OCI-LY3 (cell line): ENCODE measurements at regions not wholly inside any gene's neighbourhood (a gene's known extent, or its start where the extent isn't known, plus 50 kb on each side); places are given as distances from the start of the nearest gene placed in this dataset.

ENCODE experiments used
- H2AFZ ChIP-seq: fragments of 200-600, 300-600 bp; shearing (Covaris generic); 2 replicates; pipeline ENCODE4 v1.6.0; 2014; ENCODE audit warnings: antibody characterized with exemption, low read depth, low read length
- H3K27ac ChIP-seq: fragments of 200-600, 300-600 bp; sonication (generic); 2 replicates; pipeline ENCODE4 v1.5.1; 2014; ENCODE audit warnings: mild to moderate bottlenecking, low read length, moderate library complexity, mixed read lengths
- H3K27me3 ChIP-seq: fragments of 200-600, 300-600 bp; sonication (generic); 2 replicates; pipeline ENCODE4 v1.6.1; 2014; ENCODE audit warnings: low read depth, low read length, mixed read lengths
- H3K36me3 ChIP-seq: fragments of 200-600, 300-600 bp; sonication (generic); replicated peaks from 2 replicates; pipeline ENCODE3; 2014; ENCODE audit warnings: low read depth, low read length, mixed read lengths
- H3K4me1 ChIP-seq: fragments of 300-600, 200-600 bp; sonication (generic); 2 replicates; pipeline ENCODE4 v1.6.1; 2014; ENCODE audit warnings: low read length, mixed read lengths
- H3K4me2 ChIP-seq: fragments of 200-600, 300-600 bp; sonication (generic); 2 replicates; pipeline ENCODE4 v1.6.1; 2014; ENCODE audit warnings: low read length, mixed read lengths
- H3K4me3 ChIP-seq: fragments of 300-600, 200-600 bp; sonication (generic); 2 replicates; pipeline ENCODE4 v1.5.1; 2014; ENCODE audit warnings: antibody characterized with exemption, mild to moderate bottlenecking, low read length, moderate library complexity
- H3K79me2 ChIP-seq: fragments of 300-600, 200-600 bp; shearing (Covaris generic); 2 replicates; pipeline ENCODE4 v1.6.1; 2014; ENCODE audit warnings: mild to moderate bottlenecking, low read length, mixed read lengths
- H3K9ac ChIP-seq: fragments of 300-600, 200-600 bp; shearing (Covaris generic); 2 replicates; pipeline ENCODE4 v1.6.0; 2014; ENCODE audit warnings: mild to moderate bottlenecking, low read length, moderate library complexity
- H3K9me3 ChIP-seq: fragments of 200-600, 300-600 bp; shearing (Covaris generic); 2 replicates; pipeline ENCODE4 v1.6.1; 2014; ENCODE audit warnings: low read length, mixed read lengths; ENCODE audit not compliant: insufficient read depth
- H4K20me1 ChIP-seq: fragments of 200-600, 300-600 bp; sonication (generic); 2 replicates; pipeline ENCODE4 v1.6.1; 2016; ENCODE audit warnings: low read length, mixed read lengths; ENCODE audit not compliant: insufficient read depth
- CTCF ChIP-seq: fragments of 200-600, 300-600 bp; sonication (generic); IDR thresholded peaks from 2 replicates; pipeline ENCODE4 v1.5.1; 2014; ENCODE audit warnings: antibody characterized with exemption, low read length, low read depth
- EZH2phosphoT487 ChIP-seq: fragments of 200-600 bp; shearing (Covaris generic); IDR thresholded peaks from 2 replicates; pipeline ENCODE4 v1.6.1; 2018; ENCODE audit warnings: antibody characterized with exemption, mixed run types, low read depth

GRCh38 chr21:20811702-20812101 is 186.5 kb upstream of the NCAM2 start:
- no peak overlapping the region for H2AFZ ChIP-seq
- TF ChIP-seq CTCF (no peak), EZH2phosphoT487 (no peak)
- H3K4me2 ChIP-seq = no peak overlapping the region
- no peak overlapping the region for H3K4me3 ChIP-seq
- no peak overlapping the region for H3K9ac ChIP-seq
- no peaks in the 10 kb centered on the region for H3K9me3 ChIP-seq
- no peaks in the 10 kb centered on the region for H3K27me3 ChIP-seq
- no peaks in the 10 kb centered on the region for H3K4me1 ChIP-seq
- H3K36me3 ChIP-seq = no peaks in the 10 kb centered on the region
- H3K27ac ChIP-seq = no peak overlapping the region
- no peaks in the 10 kb centered on the region for H4K20me1 ChIP-seq
- no peaks in the 10 kb centered on the region for H3K79me2 ChIP-seq

GRCh38 chr21:20814090-20814489 is 184.1 kb upstream of the NCAM2 start:
- Histone ChIP-seq H4K20me1 (no peaks in the 10 kb centered on the region), H3K9ac (no peak overlapping the region), H3K36me3 (no peaks in the 10 kb centered on the region), H2AFZ (no peak overlapping the region), H3K4me2 (no peak overlapping the region), H3K4me3 (no peak overlapping the region), H3K27ac (no peak overlapping the region), H3K27me3 (no peaks in the 10 kb centered on the region), H3K4me1 (peaks cover 7% of the 10 kb centered on the region; the same call in 1 of the 2 replicates), H3K9me3 (no peaks in the 10 kb centered on the region), H3K79me2 (no peaks in the 10 kb centered on the region)
- TF ChIP-seq EZH2phosphoT487 = no peak

- no peaks in the 10 kb centered on the region for H4K20me1 ChIP-seq
- H3K9me3 ChIP-seq = no peaks in the 10 kb centered on the region
- H3K4me3 ChIP-seq = no peak overlapping the region
- no peak overlapping the region for H3K4me2 ChIP-seq
- H3K27me3 ChIP-seq = no peaks in the 10 kb centered on the region
- no peak for TF ChIP-seq CTCF
- no peak for TF ChIP-seq EZH2phosphoT487
- no peak overlapping the region for H3K9ac ChIP-seq
- no peak overlapping the region for H2AFZ ChIP-seq
- H3K4me1 ChIP-seq = peaks cover 7% of the 10 kb centered on the region; the same call in 1 of the 2 replicates
- H3K27ac ChIP-seq = no peak overlapping the region
- no peaks in the 10 kb centered on the region for H3K79me2 ChIP-seq
- H3K36me3 ChIP-seq = no peaks in the 10 kb centered on the region
These were observed 175.5 kb upstream of the NCAM2 start for GRCh38 chr21:20822666-20823065.

GRCh38 chr21:20852866-20853265 is 145.3 kb upstream of the NCAM2 start:
- no peak overlapping the region for H3K4me3 ChIP-seq
- TF ChIP-seq EZH2phosphoT487 = no peak
- no peak for TF ChIP-seq CTCF
- no peak overlapping the region for H3K9ac ChIP-seq
- no peak overlapping the region for H2AFZ ChIP-seq
- H3K4me1 ChIP-seq = no peaks in the 10 kb centered on the region
- no peaks in the 10 kb centered on the region for H3K36me3 ChIP-seq
- no peaks in the 10 kb centered on the region for H3K79me2 ChIP-seq
- H3K27ac ChIP-seq = no peak overlapping the region
- H3K4me2 ChIP-seq = no peak overlapping the region
- H3K9me3 ChIP-seq = no peaks in the 10 kb centered on the region
- H3K27me3 ChIP-seq = no peaks in the 10 kb centered on the region
- H4K20me1 ChIP-seq = no peaks in the 10 kb centered on the region

GRCh38 chr21:20856926-20857325 is 141.3 kb upstream of the NCAM2 start:
- Histone ChIP-seq H3K27me3 (no peaks in the 10 kb centered on the region), H3K36me3 (no peaks in the 10 kb centered on the region), H3K79me2 (no peaks in the 10 kb centered on the region), H4K20me1 (no peaks in the 10 kb centered on the region), H2AFZ (no peak overlapping the region), H3K9ac (no peak overlapping the region), H3K9me3 (no peaks in the 10 kb centered on the region), H3K4me2 (no peak overlapping the region), H3K4me1 (no peaks in the 10 kb centered on the region), H3K4me3 (no peak overlapping the region), H3K27ac (no peak overlapping the region)
- no peak for TF ChIP-seq CTCF
- no peak for TF ChIP-seq EZH2phosphoT487
